ENCODE measurements at regions not wholly inside any gene's neighbourhood (a gene's known extent, or its start where the extent isn't known, plus 50 kb on each side); places are given as distances from the start of the nearest gene placed in this dataset.

GRCh38 chr1:177701654-177702353, 268.1 kb downstream of the SEC16B start:
- H3K4me3 Mint-ChIP-seq (ENCODE audit: unreplicated experiment): no peak overlapping the region
- DNase-seq (ENCODE audit: extremely low spot score, unreplicated experiment): no peak
- no peaks in the 10 kb centered on the region for H3K27me3 Mint-ChIP-seq (ENCODE audit: unreplicated experiment)
- H3K36me3 Mint-ChIP-seq (ENCODE audit: unreplicated experiment): no peaks in the 10 kb centered on the region
- H3K27ac Mint-ChIP-seq (ENCODE audit: unreplicated experiment): no peak overlapping the region
- no peaks in the 10 kb centered on the region for H3K9me3 Mint-ChIP-seq (ENCODE audit: unreplicated experiment)
- H3K4me1 Mint-ChIP-seq (ENCODE audit: unreplicated experiment): no peaks in the 10 kb centered on the region
- no peak for TF ChIP-seq CTCF (IDR thresholded peaks at IDR 0.05)

- Mint-ChIP-seq H3K4me3 (ENCODE audit: unreplicated experiment) (no peak overlapping the region), H3K4me1 (ENCODE audit: unreplicated experiment) (no peaks in the 10 kb centered on the region), H3K9me3 (ENCODE audit: unreplicated experiment) (no peaks in the 10 kb centered on the region), H3K36me3 (ENCODE audit: unreplicated experiment) (no peaks in the 10 kb centered on the region), H3K27me3 (ENCODE audit: unreplicated experiment) (no peaks in the 10 kb centered on the region), H3K27ac (ENCODE audit: unreplicated experiment) (no peak overlapping the region)
- TF ChIP-seq CTCF (IDR thresholded peaks at IDR 0.05): no peak
- DNase-seq (ENCODE audit: extremely low spot score, unreplicated experiment): no peak
These were observed 269.0 kb downstream of the SEC16B start for GRCh38 chr1:177700856-177701255.

- Mint-ChIP-seq H3K4me1 (ENCODE audit: unreplicated experiment) (no peaks in the 10 kb centered on the region), H3K4me3 (ENCODE audit: unreplicated experiment) (no peak overlapping the region), H3K9me3 (ENCODE audit: unreplicated experiment) (peaks cover 7% of the 10 kb centered on the region), H3K27me3 (ENCODE audit: unreplicated experiment) (no peaks in the 10 kb centered on the region), H3K36me3 (ENCODE audit: unreplicated experiment) (no peaks in the 10 kb centered on the region), H3K27ac (ENCODE audit: unreplicated experiment) (no peak overlapping the region)
- no peak for TF ChIP-seq CTCF (IDR thresholded peaks at IDR 0.05)
- DNase-seq (ENCODE audit: extremely low spot score, unreplicated experiment): no peak
These were observed 278.9 kb downstream of the SEC16B start for GRCh38 chr1:177690996-177691395.

- Mint-ChIP-seq H3K4me3 (ENCODE audit: unreplicated experiment) (no peak overlapping the region), H3K4me1 (ENCODE audit: unreplicated experiment) (no peaks in the 10 kb centered on the region), H3K27ac (ENCODE audit: unreplicated experiment) (no peak overlapping the region), H3K36me3 (ENCODE audit: unreplicated experiment) (no peaks in the 10 kb centered on the region), H3K9me3 (ENCODE audit: unreplicated experiment) (no peaks in the 10 kb centered on the region), H3K27me3 (ENCODE audit: unreplicated experiment) (no peaks in the 10 kb centered on the region)
- DNase-seq (ENCODE audit: extremely low spot score, unreplicated experiment): no peak
- no peak for TF ChIP-seq CTCF (IDR thresholded peaks at IDR 0.05)
These were observed 282.3 kb downstream of the SEC16B start for GRCh38 chr1:177687544-177687943.

- H3K36me3 Mint-ChIP-seq (ENCODE audit: unreplicated experiment): no peaks in the 10 kb centered on the region
- no peaks in the 10 kb centered on the region for H3K27me3 Mint-ChIP-seq (ENCODE audit: unreplicated experiment)
- H3K27ac Mint-ChIP-seq (ENCODE audit: unreplicated experiment): no peak overlapping the region
- H3K9me3 Mint-ChIP-seq (ENCODE audit: unreplicated experiment): no peaks in the 10 kb centered on the region
- no peak for DNase-seq (ENCODE audit: extremely low spot score, unreplicated experiment)
- no peak for TF ChIP-seq CTCF (IDR thresholded peaks at IDR 0.05)
- H3K4me1 Mint-ChIP-seq (ENCODE audit: unreplicated experiment): no peaks in the 10 kb centered on the region
- H3K4me3 Mint-ChIP-seq (ENCODE audit: unreplicated experiment): no peak overlapping the region
These were observed 282.9 kb downstream of the SEC16B start for GRCh38 chr1:177686933-177687332.

Data from osteocyte (in vitro differentiated cells).